Stimulated activated CD4-positive, alpha-beta T cell treated with anti-CD3 and anti-CD28 coated beads, TNF-alpha, amount 100 ng/mL, for 24 hours (primary cell): ENCODE measurements at regions not wholly inside any gene's neighbourhood (a gene's known extent, or its start where the extent isn't known, plus 50 kb on each side); places are given as distances from the start of the nearest gene placed in this dataset.

Source experiments
- DNase-seq, 3 experiments: peaks; one replicate each; pipeline ENCODE4 v3.0.0-alpha.2; 2020; ENCODE audit warnings: low read depth in 3 of 3

DNA sequence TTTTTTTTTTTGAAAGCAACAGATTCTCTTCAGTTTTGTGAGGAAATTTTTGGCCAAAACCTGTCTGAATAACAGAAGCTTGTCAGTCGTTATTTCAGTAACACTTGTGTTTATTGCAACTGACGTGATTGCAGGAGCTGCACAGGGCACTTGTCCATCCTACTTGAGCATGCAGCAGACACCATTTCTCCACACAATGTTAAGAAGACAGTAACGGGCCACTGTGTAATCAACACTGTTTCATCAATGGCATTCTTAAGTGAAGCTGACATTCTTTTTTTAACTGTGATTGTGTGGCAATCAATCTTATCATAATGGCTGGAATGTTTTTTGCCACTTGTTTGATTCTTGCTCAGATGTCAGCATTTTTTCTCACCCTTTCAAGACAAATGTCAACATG, 50.1 kb upstream of the PIEZO2 start:
- DNase-seq, result no peak
